ENCODE measurements at regions not wholly inside any gene's neighbourhood (a gene's known extent, or its start where the extent isn't known, plus 50 kb on each side); places are given as distances from the start of the nearest gene placed in this dataset.
"Not testable (repeated sequence)": the region's sequence is repeated elsewhere in the genome, so short reads cannot be mapped to it uniquely, and the experiment has no call there.

DNA sequence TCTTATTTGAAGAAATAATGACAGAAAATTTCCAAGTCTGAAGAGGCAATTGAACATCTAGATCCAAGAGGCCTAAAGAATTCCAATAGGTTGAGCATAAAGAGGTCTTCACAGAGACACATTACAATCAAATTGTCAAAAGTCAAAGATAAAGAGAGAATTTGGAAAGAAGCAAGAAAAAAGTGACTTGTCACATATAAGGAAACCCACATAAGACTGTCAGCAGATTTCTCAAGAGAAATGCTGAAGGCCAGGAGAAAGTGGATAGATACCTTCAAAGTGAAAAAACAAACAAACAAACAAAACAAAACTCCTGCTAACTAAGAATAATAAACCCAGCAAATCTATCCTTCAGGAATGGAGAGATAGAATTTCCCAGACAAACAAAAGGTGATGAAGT lies 118.1 kb upstream of the LGR5 start:
- DNase-seq: no peak
- H3K27me3 Mint-ChIP-seq: no peaks in the 10 kb centered on the region
- no peak overlapping the region for H3K27ac Mint-ChIP-seq
- no peaks in the 10 kb centered on the region for H3K4me1 Mint-ChIP-seq (ENCODE audit: low read depth)
- CTCF ChIA-PET: no interaction called here
- intact Hi-C loops (cut with micrococcal nuclease): no loop called here
- H3K4me3 Mint-ChIP-seq: no peak overlapping the region
- peaks cover 8% of the 10 kb centered on the region for H3K36me3 Mint-ChIP-seq
- POLR2A ChIA-PET: no interaction called here
- peaks cover 26% of the 10 kb centered on the region for H3K9me3 Mint-ChIP-seq

DNA sequence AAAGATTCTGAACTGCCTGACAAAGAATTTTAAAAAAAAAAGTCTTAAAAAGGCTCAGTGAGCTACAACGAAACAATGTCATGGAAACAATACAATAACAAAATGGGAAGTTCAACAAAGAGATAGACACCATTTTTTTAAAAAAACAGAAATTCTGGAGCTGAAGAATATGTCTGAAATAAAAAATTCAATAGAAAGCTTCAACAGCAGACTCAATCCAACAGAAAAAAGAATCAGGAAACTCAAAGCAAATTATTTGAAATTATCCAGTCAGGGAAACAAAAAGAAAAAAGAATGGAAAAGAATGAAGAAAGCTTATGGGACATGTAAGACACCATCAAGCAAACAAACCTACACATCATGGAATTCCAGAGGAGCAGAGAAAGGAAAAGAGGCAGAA lies 118.5 kb upstream of the LGR5 start:
- ChIA-PET POLR2A (no interaction called here), CTCF (no interaction called here)
- Mint-ChIP-seq H3K9me3 (peaks cover 26% of the 10 kb centered on the region), H3K36me3 (peaks cover 8% of the 10 kb centered on the region), H3K27me3 (no peaks in the 10 kb centered on the region), H3K27ac (no peak overlapping the region), H3K4me3 (no peak overlapping the region), H3K4me1 (ENCODE audit: low read depth) (no peaks in the 10 kb centered on the region)
- intact Hi-C loops (cut with micrococcal nuclease): no loop called here
- DNase-seq: no peak

DNA sequence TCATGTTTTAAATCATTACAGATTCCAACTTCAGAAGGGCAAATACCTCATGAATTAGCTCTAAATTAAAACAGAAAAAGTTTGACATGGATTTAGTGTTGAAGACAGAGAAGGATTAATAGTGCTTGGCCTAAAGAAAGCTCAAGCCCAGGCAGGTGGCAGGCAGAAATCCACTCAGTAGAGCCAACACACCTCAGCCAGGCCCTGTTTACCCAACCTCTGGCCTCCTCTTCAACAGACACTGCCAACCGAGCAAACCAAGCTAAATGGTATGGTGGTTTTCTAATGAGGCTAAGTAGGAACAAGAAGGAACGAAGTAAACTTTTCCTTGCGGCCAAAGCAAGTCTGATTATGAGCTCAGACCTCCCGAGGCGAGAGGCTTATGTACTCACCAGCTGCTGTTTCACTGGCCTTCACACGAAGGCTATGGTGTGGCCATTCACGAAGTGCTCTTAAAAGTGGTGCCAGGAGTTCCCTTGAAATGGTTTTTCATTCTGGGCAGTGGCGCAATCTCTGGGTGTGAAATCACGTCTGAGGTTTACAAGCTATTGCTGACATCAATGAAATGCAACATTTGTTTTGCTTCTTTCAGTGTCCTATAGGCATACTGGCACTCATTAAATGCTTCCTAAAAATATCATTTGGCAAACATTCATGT lies 124.1 kb upstream of the LGR5 start:
- no peak overlapping the region for H3K27ac Mint-ChIP-seq
- ChIA-PET POLR2A (no interaction called here), CTCF (no interaction called here)
- H3K4me1 Mint-ChIP-seq (ENCODE audit: low read depth): no peaks in the 10 kb centered on the region
- no peak for DNase-seq
- peaks cover 8% of the 10 kb centered on the region for H3K9me3 Mint-ChIP-seq
- H3K36me3 Mint-ChIP-seq: peaks cover 2% of the 10 kb centered on the region
- intact Hi-C loops (cut with micrococcal nuclease): no loop called here
- H3K27me3 Mint-ChIP-seq: no peaks in the 10 kb centered on the region
- no peak overlapping the region for H3K4me3 Mint-ChIP-seq

DNA sequence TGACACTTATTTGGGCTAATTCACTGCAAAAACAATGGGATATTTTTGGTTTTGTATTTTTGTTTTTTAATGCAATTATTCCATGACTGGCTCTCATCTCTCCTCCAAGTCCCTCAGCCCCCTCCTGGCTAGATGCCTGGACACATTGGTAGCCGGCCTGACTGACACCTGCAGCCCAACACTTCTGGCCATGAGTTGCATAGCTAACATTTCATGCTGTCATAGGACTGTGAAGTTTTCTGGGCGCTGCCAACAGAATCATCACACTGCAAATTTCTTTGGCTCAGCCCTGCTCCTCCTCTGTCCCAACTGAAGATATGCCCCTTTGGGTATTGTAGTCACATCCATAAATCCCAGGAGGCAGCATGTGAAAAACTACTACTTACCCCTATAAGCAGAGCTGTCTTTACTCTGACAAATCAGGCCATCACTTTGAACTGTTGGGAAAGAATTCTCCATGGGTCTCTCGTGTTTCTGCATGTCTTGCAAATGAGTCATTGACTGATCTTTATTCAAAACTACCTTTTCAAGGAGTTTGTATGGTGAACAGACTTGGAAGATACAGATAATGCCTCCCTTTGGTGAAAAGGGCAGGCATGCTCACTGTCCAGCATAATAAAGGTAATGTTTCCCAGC lies 126.7 kb upstream of the LGR5 start:
- no peaks in the 10 kb centered on the region for H3K27me3 Mint-ChIP-seq
- DNase-seq: no peak
- ChIA-PET CTCF (no interaction called here), POLR2A (no interaction called here)
- H3K9me3 Mint-ChIP-seq: no peaks in the 10 kb centered on the region
- no peaks in the 10 kb centered on the region for H3K4me1 Mint-ChIP-seq (ENCODE audit: low read depth)
- H3K27ac Mint-ChIP-seq: no peak overlapping the region
- intact Hi-C loops (cut with micrococcal nuclease): no loop called here
- no peaks in the 10 kb centered on the region for H3K36me3 Mint-ChIP-seq
- no peak overlapping the region for H3K4me3 Mint-ChIP-seq

- intact Hi-C loops (cut with micrococcal nuclease); H3K4me3 Mint-ChIP-seq; H3K36me3 Mint-ChIP-seq; CTCF ChIA-PET; H3K27ac Mint-ChIP-seq; DNase-seq; H3K27me3 Mint-ChIP-seq; POLR2A ChIA-PET; H3K9me3 Mint-ChIP-seq; H3K4me1 Mint-ChIP-seq (ENCODE audit: low read depth): not testable (repeated sequence)
Observed at GRCh38 chr12:71311611-71312010, 128.0 kb upstream of the LGR5 start.

GRCh38 chr12:71306808-71307207 lies 132.8 kb upstream of the LGR5 start:
- Mint-ChIP-seq H3K4me1 (ENCODE audit: low read depth) (no peaks in the 10 kb centered on the region), H3K36me3 (no peaks in the 10 kb centered on the region), H3K27ac (no peak overlapping the region), H3K4me3 (no peak overlapping the region), H3K27me3 (no peaks in the 10 kb centered on the region), H3K9me3 (peaks cover 4% of the 10 kb centered on the region)
- DNase-seq: no peak
- POLR2A ChIA-PET: no interaction called here
- intact Hi-C loops (cut with micrococcal nuclease): no loop called here
- CTCF ChIA-PET: no interaction called here

GRCh38 chr12:71304306-71304705 lies 135.3 kb upstream of the LGR5 start:
- no peak overlapping the region for H3K27ac Mint-ChIP-seq
- no peaks in the 10 kb centered on the region for H3K36me3 Mint-ChIP-seq
- CTCF ChIA-PET: no interaction called here
- H3K4me3 Mint-ChIP-seq: no peak overlapping the region
- H3K9me3 Mint-ChIP-seq: peaks cover 4% of the 10 kb centered on the region
- intact Hi-C loops (cut with micrococcal nuclease): no loop called here
- POLR2A ChIA-PET: no interaction called here
- H3K4me1 Mint-ChIP-seq (ENCODE audit: low read depth): no peaks in the 10 kb centered on the region
- no peak for DNase-seq
- H3K27me3 Mint-ChIP-seq: no peaks in the 10 kb centered on the region

- ChIA-PET CTCF (no interaction called here), POLR2A (no interaction called here)
- H3K9me3 Mint-ChIP-seq: peaks cover 4% of the 10 kb centered on the region
- H3K36me3 Mint-ChIP-seq: no peaks in the 10 kb centered on the region
- intact Hi-C loops (cut with micrococcal nuclease): no loop called here
- H3K4me1 Mint-ChIP-seq (ENCODE audit: low read depth): no peaks in the 10 kb centered on the region
- H3K27me3 Mint-ChIP-seq: no peaks in the 10 kb centered on the region
- H3K27ac Mint-ChIP-seq: no peak overlapping the region
- DNase-seq: no peak
- H3K4me3 Mint-ChIP-seq: no peak overlapping the region
Observed at GRCh38 chr12:71303199-71303598, 136.4 kb upstream of the LGR5 start.

GRCh38 chr12:71300772-71301675 lies 138.6 kb upstream of the LGR5 start:
- ChIA-PET POLR2A (no interaction called here), CTCF (no interaction called here)
- H3K27ac Mint-ChIP-seq: no peak overlapping the region
- H3K36me3 Mint-ChIP-seq: no peaks in the 10 kb centered on the region
- H3K9me3 Mint-ChIP-seq: peaks cover 1% of the 10 kb centered on the region
- no peaks in the 10 kb centered on the region for H3K4me1 Mint-ChIP-seq (ENCODE audit: low read depth)
- H3K27me3 Mint-ChIP-seq: no peaks in the 10 kb centered on the region
- no peak for DNase-seq
- intact Hi-C loops (cut with micrococcal nuclease): no loop called here
- H3K4me3 Mint-ChIP-seq: no peak overlapping the region

- intact Hi-C loops (cut with micrococcal nuclease): no loop called here
- Mint-ChIP-seq H3K4me3 (no peak overlapping the region), H3K27ac (no peak overlapping the region), H3K36me3 (no peaks in the 10 kb centered on the region), H3K27me3 (no peaks in the 10 kb centered on the region), H3K9me3 (no peaks in the 10 kb centered on the region), H3K4me1 (ENCODE audit: low read depth) (no peaks in the 10 kb centered on the region)
- POLR2A ChIA-PET: no interaction called here
- no peak for DNase-seq
- CTCF ChIA-PET: no interaction called here
Observed at GRCh38 chr12:71299541-71300376, 139.8 kb upstream of the LGR5 start.

DNA sequence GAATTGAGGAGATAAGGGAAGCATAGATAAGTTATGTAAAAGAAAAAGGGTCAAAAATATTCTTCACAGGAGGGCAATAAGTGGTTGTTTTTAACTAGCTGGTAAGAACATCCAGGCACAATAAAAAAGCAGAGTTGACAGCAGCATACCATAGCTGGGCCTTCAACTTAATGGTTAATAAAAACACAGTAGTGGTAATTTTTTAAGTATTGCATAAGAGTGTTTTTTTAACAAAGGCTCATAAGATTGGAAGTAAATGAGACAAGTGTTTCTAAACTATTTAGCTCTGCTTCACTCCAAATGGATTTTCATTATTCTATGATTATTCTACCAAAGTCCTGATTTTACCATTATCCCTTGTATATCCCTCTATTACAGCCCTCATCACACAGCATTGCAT lies 140.1 kb upstream of the TSPAN8 start:
- H3K27me3 Mint-ChIP-seq: no peaks in the 10 kb centered on the region
- no peak overlapping the region for H3K27ac Mint-ChIP-seq
- no peaks in the 10 kb centered on the region for H3K36me3 Mint-ChIP-seq
- H3K9me3 Mint-ChIP-seq: no peaks in the 10 kb centered on the region
- intact Hi-C loops (cut with micrococcal nuclease): no loop called here
- POLR2A ChIA-PET: no interaction called here
- no peak overlapping the region for H3K4me3 Mint-ChIP-seq
- CTCF ChIA-PET: no interaction called here
- DNase-seq: no peak
- H3K4me1 Mint-ChIP-seq (ENCODE audit: low read depth): no peaks in the 10 kb centered on the region

DNA sequence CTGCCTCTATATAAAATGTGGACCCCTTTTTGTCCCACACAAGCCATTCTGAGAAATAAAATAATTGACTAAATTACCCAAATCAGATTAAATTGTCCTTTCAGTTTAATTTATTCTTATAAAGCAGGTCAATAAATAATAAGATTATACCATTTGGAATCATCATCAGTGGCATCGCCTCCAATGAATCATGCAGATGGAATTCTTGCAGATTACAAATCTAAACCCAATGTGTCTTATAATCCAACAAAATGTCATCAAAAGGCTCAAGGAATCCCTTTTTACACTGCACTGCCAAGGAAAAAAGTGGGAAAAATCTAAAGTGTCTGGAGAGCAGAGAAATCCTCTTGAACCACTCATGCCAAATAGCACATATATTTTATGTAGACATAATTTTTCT lies 138.2 kb upstream of the TSPAN8 start:
- CTCF ChIA-PET: no interaction called here
- H3K27me3 Mint-ChIP-seq: peaks cover 2% of the 10 kb centered on the region
- no peaks in the 10 kb centered on the region for H3K4me1 Mint-ChIP-seq (ENCODE audit: low read depth)
- no peaks in the 10 kb centered on the region for H3K36me3 Mint-ChIP-seq
- peaks cover 6% of the 10 kb centered on the region for H3K9me3 Mint-ChIP-seq
- H3K27ac Mint-ChIP-seq: no peak overlapping the region
- DNase-seq: no peak
- intact Hi-C loops (cut with micrococcal nuclease): no loop called here
- H3K4me3 Mint-ChIP-seq: no peak overlapping the region
- POLR2A ChIA-PET: no interaction called here

Data from activated CD4-positive, alpha-beta memory T cell treated with anti-CD3 and anti-CD28 coated beads for 36 hours (primary cell).